NCI-H1436 treated with DMSO at 0.1 percent for 48 hours (cell line): ENCODE measurements at regions not wholly inside any gene's neighbourhood (a gene's known extent, or its start where the extent isn't known, plus 50 kb on each side); places are given as distances from the start of the nearest gene placed in this dataset.

Source experiments
- DNase-seq: peaks from one replicate; lab custom pipeline; 2025; lab: John Stamatoyannopoulos, UW

DNA sequence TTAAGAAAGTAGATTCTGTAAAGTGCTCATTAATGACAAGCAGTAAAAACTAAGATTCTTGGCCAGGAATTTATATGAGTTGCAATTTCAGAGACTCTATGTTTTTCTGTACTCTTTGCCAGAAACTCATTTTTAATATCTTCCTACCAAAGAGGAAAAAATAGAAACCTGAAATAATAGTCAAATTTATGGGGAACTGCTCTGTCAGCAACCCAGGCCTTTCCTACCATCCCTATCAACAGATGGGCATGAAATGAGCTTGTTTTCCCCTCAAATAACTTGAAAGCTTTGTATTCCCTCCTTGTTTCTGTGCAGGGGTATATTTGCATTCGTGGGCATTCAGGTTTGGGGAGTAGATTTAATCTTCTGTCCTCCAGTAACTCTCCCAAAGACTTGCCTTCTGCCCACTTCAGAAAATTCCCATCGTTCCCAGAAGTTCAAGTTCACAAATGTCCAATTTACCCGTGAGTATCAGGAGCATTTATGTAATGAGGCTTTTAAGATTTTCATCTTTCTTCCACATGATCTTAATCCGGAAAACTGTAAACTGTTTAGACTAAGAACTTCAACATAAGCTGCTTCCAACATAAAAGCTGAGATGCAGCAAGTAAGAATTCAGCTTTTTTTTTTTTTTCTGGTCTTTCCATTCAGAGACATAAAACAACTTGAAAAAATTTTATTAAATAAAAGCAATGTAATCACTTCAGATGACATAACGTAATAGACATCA is 363.1 kb downstream of the EFNB2 start:
- DNase-seq, result no peak

DNA sequence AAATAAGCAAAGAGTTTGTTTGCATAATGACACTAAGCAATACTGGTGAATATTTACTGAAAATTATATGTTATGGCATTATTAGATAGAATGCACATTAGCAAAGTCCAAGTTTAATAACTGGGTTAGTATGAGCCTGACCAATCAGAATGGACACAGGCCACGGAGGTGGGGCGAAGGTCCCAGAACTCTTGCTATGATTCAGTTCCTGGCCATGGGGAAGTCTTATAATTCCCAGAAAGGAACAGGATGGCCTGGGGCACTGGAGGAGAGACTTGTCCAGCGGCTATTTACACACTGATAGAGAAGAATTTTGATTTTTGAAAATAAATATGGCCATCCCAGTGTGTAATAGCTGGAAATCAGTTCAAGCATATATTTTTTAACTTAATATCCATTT is 372.0 kb downstream of the EFNB2 start:
- no peak for DNase-seq

DNA sequence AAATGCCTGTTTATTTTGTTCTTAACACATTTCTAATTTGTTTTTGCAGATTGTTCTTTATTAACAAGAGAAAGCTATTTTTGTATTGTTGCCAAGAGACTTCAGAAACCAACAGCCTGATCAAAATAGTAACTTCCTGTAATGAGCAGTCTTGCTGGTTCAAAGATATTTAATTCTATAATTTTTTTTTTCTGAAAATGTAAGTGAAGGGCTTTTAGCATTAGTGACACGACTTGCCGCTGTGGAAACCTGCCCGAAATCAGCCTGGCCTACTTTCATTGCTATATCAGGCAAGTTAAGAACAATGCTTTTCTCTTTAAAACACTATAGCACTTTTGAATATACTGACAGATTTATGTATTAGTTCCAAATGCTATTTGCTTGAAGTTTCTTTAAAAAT is 374.3 kb downstream of the EFNB2 start:
- no peak for DNase-seq

DNA sequence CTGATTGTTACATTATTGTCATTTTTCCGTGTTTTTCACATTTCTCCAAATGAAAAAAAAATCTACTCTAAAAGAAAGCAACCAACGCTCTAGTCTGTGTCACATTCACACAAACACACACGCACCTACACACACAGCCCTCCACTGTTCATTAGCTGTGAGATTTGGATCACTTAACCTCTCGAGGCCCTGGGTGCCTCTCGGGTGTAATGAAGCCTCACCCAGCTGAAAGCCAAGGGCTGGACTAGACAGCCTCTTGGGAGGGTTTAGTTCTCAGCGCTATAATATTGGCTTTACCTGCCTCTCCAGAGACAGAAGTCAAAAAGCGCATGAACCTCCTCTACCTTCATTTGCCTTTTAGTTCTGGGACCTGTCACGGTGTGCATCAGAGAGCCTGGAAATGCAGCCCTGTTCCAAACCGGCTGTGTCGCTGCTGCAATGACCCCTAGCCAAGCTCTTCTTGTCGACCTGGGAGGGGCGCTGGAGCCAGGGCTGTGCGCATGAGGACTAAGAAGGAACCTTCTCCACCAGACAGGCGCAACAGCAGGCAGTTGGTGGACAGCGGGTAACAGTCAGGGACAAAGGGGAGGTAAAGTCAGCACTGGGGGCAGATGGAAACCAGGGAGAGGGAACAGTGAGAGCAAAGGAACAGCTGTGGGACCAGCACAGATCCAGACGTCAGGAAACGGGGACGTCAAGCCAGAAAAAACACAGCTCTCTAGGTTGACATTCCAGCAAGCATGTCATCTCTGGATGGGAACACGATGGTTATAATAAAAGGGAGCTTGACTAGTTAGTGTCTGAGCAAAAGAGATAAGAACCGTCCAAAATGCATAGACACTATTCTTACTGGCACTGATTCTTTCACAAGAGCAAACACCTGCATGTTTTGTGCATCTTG is 375.9 kb downstream of the EFNB2 start:
- DNase-seq, result no peak

DNA sequence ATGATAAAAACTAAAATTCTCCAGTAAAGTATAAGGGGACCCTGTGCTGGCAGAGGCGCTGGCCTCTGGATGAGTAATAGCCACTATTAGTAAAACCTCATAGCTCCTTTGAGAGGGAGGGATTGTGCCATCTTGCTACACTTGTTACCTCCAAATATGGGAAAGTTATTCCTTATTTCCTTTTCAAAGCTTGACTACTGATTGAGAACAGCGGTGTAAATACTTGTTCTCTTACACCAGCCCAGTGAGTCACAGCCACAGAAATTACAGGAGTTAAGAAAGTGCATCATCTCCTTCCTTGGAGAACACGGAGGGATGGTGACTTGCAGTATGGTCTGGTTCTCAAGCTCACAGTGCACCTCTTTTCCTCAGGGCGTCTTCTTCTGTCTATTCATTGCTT is 379.0 kb downstream of the EFNB2 start:
- no peak for DNase-seq

DNA sequence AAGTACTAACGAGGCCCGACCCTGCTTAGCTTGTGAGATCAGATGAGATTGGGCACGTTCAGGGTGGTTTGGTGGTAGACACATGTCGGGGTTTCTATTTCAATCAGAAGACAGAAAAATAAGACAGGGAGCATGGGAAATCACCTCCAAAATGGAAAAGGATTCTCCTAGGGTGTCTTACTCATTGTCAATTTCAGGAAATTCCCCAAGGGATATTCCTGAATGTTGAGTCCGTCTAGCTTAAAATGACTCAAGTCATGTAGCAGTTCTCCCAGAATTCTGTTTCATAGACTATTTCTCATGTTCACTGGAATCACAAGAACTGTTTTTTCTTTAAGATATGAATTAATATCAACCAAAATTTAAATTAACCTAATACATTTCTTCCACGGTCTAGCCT is 380.1 kb downstream of the EFNB2 start:
- DNase-seq, result no peak

DNA sequence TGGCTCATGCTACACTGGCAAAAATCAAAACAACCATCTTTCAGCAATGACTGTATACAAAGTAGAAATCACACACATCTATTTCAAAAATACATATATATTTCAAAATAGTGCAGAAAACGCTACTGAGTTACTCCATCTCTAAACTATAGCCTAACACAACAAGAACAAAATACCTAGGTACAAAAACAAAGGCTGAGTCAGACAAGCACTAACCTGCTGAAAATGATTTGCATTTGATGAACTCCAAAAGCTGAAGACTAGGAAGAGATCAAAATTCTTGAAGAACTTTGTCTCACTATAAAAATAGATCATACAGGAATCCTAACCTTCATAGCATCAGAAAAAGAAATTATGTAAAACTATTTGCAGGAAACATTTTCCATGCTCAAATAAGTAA is 381.6 kb downstream of the EFNB2 start:
- no peak for DNase-seq

DNA sequence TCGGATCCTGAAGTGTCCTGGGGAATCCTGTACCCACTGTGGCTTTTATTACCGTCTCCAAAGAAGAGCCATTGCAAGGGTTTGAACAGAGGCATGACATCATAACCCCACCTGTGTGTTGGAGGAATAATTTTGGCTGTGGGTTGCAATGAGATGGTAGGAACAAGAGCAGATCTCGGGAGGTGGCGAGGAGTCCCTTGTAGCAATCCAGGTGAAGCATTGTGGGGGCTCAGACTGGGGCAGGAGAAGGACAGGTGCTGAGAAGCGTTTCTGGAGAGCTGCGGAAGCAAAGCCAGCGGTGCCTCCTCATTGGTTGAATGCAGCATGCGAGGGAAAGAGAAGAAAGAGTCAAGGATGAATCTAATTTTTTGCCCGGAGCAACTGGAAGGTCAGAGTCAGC is 382.4 kb downstream of the EFNB2 start:
- no peak for DNase-seq

DNA sequence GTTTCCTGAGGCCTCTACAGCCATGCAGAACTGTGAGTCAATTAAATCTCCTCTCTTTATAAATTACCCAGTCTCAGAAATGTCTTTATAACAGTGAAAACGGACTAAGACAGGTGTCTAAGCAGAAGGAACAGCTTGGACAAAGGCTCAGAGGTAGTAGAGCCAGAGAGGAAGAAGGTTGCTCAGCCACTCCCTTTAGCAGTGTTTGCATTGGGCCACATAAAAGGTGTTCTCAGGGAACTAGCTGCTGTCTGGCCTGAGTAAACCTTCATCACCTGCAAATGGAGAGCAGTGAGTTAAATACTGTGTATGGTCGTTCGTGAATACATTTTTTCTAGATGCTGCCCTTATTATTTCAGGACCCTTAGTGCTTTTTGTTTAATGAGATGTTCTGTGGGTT is 383.4 kb downstream of the EFNB2 start:
- no peak for DNase-seq

DNA sequence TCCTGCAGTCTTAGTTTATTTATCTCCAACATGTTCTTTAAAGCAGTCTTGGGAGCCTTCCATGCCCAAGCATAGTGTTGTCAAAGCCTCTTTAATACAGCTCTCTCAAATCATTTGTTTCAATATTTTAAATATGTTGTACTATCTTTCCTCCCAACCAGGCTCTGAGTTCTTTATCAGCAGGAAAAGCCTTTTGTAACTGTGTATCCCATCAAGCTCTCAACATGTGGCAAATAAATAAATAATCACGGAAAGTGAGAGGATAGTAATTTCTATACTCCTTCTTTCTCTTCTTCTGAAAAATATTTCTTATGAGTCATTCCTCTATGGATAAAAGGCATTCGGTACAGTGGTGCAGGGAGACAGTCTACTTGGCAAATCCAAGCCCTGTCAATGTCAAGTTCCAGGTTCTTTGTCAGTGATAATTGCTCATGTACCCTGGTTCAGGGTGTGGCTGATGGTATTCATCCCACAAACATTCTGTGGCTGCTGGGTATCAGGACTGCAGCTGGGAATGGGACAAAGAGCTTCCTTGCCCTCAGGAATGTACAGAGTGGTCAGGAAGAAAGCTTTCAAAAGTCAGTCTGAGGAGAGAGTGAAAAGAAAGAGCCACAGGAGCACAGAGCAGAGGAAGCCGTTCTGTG is 384.3 kb downstream of the EFNB2 start:
- no peak for DNase-seq

DNA sequence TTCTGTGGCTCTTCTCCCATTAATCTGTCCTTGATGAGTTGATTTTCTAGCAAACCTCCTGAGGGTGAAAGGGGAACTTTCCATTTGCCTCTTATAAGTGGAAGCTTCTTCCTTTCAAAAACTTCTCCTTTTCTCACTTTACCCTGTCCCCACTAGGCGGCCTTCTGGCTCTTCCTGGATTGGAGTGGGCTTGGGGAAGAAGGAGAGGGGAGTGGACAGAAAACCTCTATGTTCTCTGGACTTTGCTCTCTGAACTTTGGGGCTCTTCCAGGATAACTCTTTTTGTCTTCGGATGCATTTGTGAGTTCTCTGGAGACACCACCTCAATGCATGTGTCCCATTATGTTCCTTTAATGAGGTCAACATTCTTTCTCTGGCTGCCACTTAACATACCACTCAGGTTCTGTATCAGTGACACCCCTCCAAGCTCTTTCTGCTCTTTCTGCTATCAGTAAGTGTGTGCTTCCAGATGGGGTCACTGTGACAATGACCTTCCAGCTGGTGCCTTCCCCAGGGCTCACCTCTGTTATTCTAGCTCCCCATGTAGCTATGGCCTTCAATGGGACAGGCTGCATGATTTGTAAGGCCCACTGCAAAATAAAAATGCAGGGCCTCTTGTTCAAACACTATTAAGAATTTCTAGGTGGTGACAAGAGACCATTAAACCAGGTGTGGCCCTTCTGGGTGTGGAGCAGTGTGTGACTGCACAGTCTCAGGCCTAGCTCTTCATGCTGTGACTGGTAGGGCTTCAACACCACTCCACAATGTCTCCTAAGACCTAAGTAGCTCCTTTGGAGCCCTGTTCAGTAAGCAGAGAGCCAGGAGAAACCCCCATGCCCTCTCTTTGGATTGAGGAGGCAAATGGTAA is 389.2 kb downstream of the EFNB2 start:
- DNase-seq, result no peak

DNA sequence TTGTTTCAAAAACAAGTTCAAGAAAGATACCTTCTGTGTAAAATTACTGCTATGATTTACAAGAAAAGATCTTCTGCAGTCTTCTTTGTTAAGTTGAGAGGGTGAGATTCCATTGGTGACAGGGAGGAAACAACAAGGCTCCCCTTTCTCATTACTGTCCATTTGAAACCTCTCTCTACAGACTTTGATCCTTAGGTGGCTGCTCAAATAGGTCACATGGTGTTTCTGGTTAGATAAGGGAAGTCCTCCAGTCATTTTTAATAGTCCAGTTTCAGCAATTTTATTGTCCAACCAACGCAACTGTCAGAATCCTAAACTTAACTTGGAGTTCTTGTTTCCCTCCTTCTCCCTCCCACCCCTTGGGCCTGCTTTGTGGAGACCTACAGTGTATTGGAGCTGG is 390.4 kb downstream of the EFNB2 start:
- DNase-seq, result no peak

DNA sequence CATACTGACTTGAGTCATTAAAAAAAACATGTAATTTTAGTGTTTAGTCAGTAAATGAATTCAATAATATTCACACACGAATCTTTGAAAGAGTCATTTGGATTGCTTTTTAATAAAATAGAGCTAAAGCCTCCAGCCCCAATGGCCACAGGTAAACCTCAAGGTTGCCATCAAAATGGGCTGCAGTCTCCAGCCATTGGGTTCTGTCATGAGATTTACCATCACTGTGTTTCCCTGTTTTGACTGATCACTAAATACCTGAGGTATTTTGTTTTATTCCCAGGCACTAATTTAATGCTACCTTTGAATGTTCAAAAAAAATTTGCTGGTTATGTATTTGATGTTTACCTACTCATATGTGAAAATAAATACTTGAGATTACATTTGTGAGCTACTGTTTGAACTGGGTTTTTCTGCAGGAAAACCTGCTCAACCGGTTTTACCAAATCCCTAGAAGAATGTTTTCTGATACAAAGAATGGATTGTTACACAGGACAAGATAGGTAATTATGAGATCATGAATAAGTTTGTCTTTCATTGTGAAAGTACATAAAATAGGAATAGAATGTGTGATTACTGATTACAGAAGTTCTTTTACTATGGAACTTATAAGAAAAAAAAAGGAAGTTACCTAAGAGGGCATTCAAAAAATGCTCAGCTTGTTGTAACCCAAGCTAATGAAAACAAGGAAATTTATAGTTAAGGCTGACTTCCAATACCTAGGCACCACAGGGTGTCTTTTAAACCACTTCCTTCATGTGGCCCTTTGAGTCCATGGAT is 391.3 kb downstream of the EFNB2 start:
- no peak for DNase-seq

DNA sequence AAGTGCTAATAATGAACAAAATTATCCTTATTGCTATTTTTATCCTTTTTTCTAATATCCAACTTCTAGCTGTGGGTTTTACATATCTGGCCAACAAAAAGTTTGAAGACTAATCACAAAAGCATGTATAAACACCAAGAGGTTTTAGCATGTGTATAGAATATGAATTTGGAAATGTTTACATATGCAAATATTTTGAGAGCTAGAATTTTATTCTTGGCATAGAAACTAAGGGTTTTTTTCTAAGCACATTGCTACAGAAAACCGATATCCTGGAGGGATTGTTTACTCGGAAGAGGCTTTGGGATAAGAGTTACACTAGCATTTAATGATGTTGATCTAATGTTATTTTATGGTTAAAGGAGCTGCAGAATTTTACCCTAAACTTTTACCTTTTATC is 392.1 kb downstream of the EFNB2 start:
- no peak for DNase-seq

DNA sequence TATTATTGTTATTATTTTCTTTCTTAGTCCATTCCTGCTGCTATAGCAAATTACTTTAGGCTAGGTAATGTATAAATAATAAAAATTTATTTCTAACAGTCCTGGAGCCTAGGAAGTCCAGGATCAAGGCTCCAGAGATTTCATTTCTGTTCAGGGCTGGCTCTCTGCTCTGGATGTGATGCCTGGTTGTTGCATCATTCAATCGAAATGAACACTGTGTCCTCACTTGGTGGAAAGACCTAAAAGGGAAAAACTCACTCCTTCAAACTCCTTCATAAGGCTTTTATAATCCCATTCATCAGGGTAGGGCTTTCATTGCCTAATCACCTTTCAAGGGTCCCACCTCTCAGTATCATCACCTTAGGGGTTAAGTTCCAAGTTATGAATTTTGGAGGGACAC is 395.0 kb downstream of the EFNB2 start:
- DNase-seq, result no peak

DNA sequence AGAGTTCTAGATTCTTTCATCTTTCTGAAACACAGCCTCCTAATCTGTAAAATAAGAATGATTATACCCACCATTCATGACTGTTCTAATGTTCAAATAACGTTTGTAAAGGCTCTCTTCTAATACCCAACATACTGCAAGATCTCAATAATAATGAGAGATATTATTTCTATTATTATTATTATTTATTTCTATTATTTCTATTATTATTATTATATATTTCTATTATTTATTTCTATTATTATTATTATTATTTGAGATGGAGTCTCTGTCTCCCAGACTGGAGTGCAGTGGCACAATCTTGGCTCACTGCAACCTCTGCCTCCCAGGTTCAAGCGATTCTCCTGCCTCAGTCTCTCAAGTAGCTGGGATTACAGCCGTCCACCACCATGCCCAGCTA is 395.5 kb downstream of the EFNB2 start:
- no peak for DNase-seq

DNA sequence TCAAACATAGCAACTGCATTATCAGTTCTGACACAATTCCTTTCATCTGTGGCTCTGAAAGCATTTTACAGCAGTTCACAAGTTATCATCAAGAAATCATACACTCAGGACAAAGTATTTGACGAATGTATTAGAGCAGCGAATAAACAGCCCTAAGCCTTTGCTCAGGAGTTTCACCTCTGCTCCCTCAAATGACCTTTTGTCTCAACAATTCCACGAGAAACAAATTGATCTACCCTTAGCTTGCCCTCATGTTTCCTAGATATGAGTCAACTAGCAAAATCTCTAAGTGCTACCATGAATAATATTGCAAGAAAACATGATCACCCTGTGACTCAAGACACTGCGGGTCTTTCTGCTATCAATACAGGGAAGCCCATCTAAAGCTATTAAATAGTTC is 396.1 kb downstream of the EFNB2 start:
- no peak for DNase-seq

DNA sequence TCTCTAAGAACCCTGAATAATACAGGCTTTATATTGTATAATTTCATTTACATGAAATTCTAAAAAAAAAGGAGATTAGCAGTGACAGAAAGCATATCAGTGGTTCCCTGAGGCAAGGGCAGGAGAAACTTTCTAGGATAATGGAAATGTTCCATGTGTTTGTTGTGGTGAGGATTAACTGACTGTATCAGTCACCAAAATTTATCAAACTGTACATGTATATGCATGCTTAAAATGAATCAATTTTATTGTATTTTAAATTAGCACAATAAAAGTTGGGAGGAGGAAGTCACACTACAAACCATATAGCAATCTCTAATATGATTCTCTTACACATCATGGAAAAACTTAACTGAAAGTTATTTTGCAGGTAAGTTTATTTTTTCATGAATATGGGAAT is 396.8 kb downstream of the EFNB2 start:
- no peak for DNase-seq

DNA sequence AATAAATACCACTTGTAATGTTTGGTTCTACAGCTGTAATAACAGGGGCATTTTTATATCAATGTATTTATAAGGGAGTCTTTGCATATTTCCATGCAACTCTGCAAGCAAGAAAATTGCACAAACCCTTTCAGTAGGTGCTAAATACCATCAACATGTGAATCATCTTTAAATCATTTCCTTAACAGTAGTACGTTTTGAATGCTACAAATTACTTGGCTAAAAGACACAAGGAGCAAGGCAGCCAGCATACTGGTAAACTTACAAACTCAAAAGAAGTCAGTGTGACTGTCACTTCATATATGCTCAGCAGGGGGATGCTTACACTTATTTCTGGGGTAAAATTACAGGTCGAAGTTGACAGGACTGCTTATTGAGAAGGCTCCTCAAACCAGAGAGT is 402.4 kb downstream of the EFNB2 start:
- no peak for DNase-seq

DNA sequence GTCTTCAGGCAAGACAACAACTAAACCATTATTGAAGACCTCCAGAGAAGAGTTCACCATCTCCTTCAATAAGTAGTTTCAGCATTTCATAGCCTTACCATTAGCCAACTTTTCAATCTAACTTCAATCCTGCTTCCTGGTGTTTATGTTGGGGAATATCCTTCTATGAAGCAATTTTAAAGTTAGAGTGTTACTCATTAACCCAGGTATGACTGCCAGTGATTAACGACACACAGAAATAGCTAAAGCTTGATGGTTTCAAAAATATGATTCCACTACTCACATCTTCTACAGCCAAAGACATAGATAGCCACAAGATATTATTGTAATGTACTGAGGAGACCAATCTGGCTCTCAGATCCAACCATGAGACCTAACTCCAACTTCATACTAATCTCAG is 403.2 kb downstream of the EFNB2 start:
- no peak for DNase-seq

DNA sequence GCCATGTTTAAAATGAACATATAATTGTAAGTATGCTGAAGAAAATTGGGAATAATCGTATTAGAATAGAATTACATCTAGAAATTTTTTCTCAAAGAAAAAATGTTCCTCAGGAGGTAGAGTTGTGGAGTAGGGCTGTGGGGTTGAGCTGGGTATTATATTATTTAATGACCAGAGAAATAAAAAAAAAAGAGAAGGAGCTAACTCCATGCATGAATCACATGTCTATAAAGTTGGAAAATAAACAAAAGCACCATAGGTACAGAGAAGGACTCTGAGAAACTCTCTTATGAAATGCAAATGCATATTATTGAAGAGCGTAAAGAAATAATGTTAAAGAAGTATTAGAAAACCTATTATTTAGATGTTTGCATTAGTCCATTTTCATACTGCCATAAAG is 405.5 kb downstream of the EFNB2 start:
- DNase-seq, result no peak
